Psoas muscle (tissue), 7 donors: ENCODE measurements at regions not wholly inside any gene's neighbourhood (a gene's known extent, or its start where the extent isn't known, plus 50 kb on each side); places are given as distances from the start of the nearest gene placed in this dataset.

Experiments used
- ATAC-seq, 4 donors: fragments of 200-7000 bp; cut with Tn5 transposase; one replicate each; pipeline ENCODE4 v1.9.1; 2020; ENCODE audit warnings: moderate library complexity in 3 of 4, mild to moderate bottlenecking in 2 of 4
- DNase-seq, 2 donors: peaks; one replicate each; pipeline ENCODE4 v3.0.0-alpha.2; 2020
- H3K27ac ChIP-seq: fragments of 200-600 bp; one replicate; pipeline ENCODE4 v1.8.0; 2022
- H3K27me3 ChIP-seq, 3 donors: fragments of 200-600 bp in 1 of 3; one replicate each; pipeline versions ENCODE4 v1.6.1 to v1.8.0; 2013 to 2022; ENCODE audit warnings: low read length in 2 of 3, mild to moderate bottlenecking in 2 of 3, moderate library complexity in 1 of 3; ENCODE audit not compliant: insufficient read depth in 3 of 3
- H3K36me3 ChIP-seq, 2 donors: fragments of 200-600 bp in 1 of 2; one replicate each; pipeline versions ENCODE4 v1.6.1 to v1.8.0; 2013 to 2022; ENCODE audit warnings: low read depth in 1 of 2, mild to moderate bottlenecking in 1 of 2, moderate library complexity in 1 of 2; ENCODE audit not compliant: insufficient read depth in 1 of 2
- H3K4me1 ChIP-seq: fragments of 200-600 bp; one replicate; pipeline ENCODE4 v1.8.0; 2022
- H3K4me3 ChIP-seq: fragments of 200-600 bp; one replicate; pipeline ENCODE4 v1.8.0; 2022; ENCODE audit warnings: mild to moderate bottlenecking
- H3K9me3 ChIP-seq: fragments of 200-600 bp; one replicate; pipeline ENCODE4 v1.8.0; 2022
- CTCF ChIP-seq: fragments of 200-600 bp; IDR thresholded peaks from one replicate; pipeline ENCODE4 v1.8.0; 2022; ENCODE audit warnings: antibody characterized with exemption
- WGBS, 3 donors: extraction: QIAGEN DNeasy Blood & Tissue Kit; methylation state at CpG; one replicate each; pipeline versions ENCODE4 v1.1.6 to v1.1.7; 2013; 5-methylcytosine and 5-hydroxymethylcytosine counted together
- intact Hi-C, 2 donors: fragments of 100-400 bp; cut with DNase I; formaldehyde crosslinking; loops; one replicate each; pipeline versions ENCODE4 v1.11.0 to v1.14.2; 2022
- donor health status: healthy with polysubstance abuse.
- donor health status: DM: no; HTN: no; CAD: no; lungs with moderate emphysema.
- donor health status: Bipolar disorder and iron deficiency.
- donor health status: healthy.
- donor health status: DM: yes; HTN: yes; CAD: no.
- donor health status: DM: no; HTN: no; CAD: no.
- donor health status: DM: yes; HTN: yes; CAD: no.

GRCh38 chr3:71872256-71872655, 87.3 kb upstream of the PROK2 start:
- Histone ChIP-seq H3K4me1 (no peaks in the 10 kb centered on the region), H3K27me3 (no peaks in the 10 kb centered on the region), H3K36me3 (no peaks in the 10 kb centered on the region), H3K9me3 (no peaks in the 10 kb centered on the region), H3K27ac (no peak overlapping the region), H3K4me3 (no peak overlapping the region)
- ATAC-seq: no peak
- DNase-seq: no peak
- TF ChIP-seq CTCF: no peak
- intact Hi-C loops: no loop called here
- 39 to 49% (median 41%) methylated on average over 2 of the region's 2 CpGs for WGBS, 3 donors

- Histone ChIP-seq H3K27me3 (no peaks in the 10 kb centered on the region), H3K27ac (no peak overlapping the region), H3K4me3 (no peak overlapping the region), H3K9me3 (no peaks in the 10 kb centered on the region), H3K36me3 (no peaks in the 10 kb centered on the region), H3K4me1 (no peaks in the 10 kb centered on the region)
- no peak for TF ChIP-seq CTCF
- ATAC-seq (no peak), DNase-seq (no peak)
- intact Hi-C loops: no loop called here
- WGBS, 3 donors: 88 to 89% (median 88%) methylated on average over 7 of the region's 7 CpGs
Measured at GRCh38 chr3:71870966-71871512, 86.1 kb upstream of the PROK2 start.

GRCh38 chr3:71868876-71869275, 83.9 kb upstream of the PROK2 start:
- H3K4me1 ChIP-seq: no peaks in the 10 kb centered on the region
- H3K9me3 ChIP-seq: no peaks in the 10 kb centered on the region
- DNase-seq (no peak), ATAC-seq (no peak)
- intact Hi-C loops: no loop called here
- 35 to 42% (median 39%) methylated on average over 3 of the region's 3 CpGs for WGBS, 3 donors
- H3K36me3 ChIP-seq: no peaks in the 10 kb centered on the region
- no peaks in the 10 kb centered on the region for H3K27me3 ChIP-seq
- H3K27ac ChIP-seq: no peak overlapping the region
- no peak for TF ChIP-seq CTCF
- H3K4me3 ChIP-seq: no peak overlapping the region

- intact Hi-C loops: no loop called here
Measured at GRCh38 chr3:71865727-71866126, 80.8 kb upstream of the PROK2 start.

More at GRCh38 chr3:71865727-71866126, 80.8 kb upstream of the PROK2 start:
- no peaks in the 10 kb centered on the region for H3K4me1 ChIP-seq
- no peak for ATAC-seq
- no peak for TF ChIP-seq CTCF
- H3K27ac ChIP-seq: no peak overlapping the region
- H3K36me3 ChIP-seq: no peaks in the 10 kb centered on the region
- no peak for DNase-seq
- no peaks in the 10 kb centered on the region for H3K9me3 ChIP-seq
- H3K4me3 ChIP-seq: no peak overlapping the region
- 55 to 66% (median 58%) methylated on average over 2 of the region's 2 CpGs for WGBS, 3 donors
- H3K27me3 ChIP-seq: peaks cover 0 to 3% (median 0%) of the 10 kb centered on the region in 3 donors
